ENCODE measurements at regions not wholly inside any gene's neighbourhood (a gene's known extent, or its start where the extent isn't known, plus 50 kb on each side); places are given as distances from the start of the nearest gene placed in this dataset.

GRCh38 chr16:85528528-85529387 lies 84.4 kb upstream of the GSE1 start:
- TF ChIP-seq CTCF (IDR thresholded peaks at IDR 0.05 in 4 of 5, conservative IDR thresholded peaks at IDR 0.05 in 1 of 5), result peak in 4 of 5 experiments; percentile 45 to 60 (median 52)
- no peak for TF ChIP-seq POLR2A (IDR thresholded peaks at IDR 0.05)
